ENCODE measurements at regions not wholly inside any gene's neighbourhood (a gene's known extent, or its start where the extent isn't known, plus 50 kb on each side); places are given as distances from the start of the nearest gene placed in this dataset.
A peak's percentile ranks its signal among the peaks of the same experiment; 100 is the strongest.

DNA sequence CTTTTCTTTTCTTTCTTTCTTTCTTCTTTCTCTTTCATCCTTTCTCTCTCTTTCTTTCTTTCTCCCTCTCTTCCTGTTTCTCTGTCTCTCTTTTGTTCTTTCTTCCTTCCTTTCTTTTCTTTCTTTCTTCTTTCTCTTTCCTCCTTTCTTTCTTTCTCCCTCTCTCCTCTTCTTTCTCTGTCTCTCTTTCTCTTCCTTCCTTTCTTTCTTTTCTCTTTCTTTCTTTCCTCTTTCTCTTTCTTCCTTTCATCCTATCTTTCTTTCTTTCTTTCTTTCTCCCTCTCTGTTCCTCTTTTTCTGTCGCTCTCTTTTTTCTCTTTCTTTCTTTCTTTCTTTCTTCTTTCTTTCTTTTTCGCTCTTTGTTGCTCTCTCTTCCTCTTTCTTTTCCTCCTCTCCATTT is 1149.2 kb upstream of the AUTS2 start:
- DNase-seq, result no peak

DNA sequence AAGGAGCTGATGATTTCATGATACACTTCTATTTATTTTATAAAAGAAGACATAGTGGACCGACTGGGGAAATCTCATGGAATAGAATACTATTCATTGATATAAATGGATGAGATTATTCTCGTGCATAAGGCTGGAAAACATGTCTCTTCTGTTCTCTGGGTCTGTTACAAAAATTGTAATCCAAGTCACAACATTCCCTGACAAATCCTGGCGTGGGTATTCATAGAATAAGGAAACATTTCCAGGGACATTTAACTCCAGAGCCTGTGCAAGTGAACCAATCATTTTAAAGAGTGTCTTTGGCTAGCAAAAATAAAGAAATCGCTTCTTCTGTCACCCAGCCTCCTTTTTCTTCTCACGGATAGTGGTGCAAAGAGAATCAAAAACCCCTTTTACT is 1148.5 kb upstream of the AUTS2 start:
- DNase-seq, result no peak

DNA sequence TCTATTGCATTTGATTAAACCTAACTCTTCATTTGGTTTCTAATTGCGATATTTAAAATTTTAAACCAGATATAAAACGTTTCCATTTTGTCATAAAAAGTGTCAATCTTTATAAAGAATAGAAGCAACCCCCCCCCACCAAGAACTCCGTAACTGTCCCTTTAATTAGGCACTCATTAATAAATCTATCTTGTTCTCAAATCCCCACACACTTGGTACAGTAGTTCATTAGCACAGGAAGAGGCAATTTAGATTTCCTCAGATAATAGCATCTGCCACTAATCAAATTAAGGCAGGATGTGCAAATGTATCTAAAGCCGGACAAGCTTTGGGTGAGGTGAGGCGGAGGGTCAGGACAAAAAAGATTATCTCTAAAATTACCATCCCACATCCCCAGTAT is 1143.3 kb upstream of the AUTS2 start:
- DNase-seq, result no peak

DNA sequence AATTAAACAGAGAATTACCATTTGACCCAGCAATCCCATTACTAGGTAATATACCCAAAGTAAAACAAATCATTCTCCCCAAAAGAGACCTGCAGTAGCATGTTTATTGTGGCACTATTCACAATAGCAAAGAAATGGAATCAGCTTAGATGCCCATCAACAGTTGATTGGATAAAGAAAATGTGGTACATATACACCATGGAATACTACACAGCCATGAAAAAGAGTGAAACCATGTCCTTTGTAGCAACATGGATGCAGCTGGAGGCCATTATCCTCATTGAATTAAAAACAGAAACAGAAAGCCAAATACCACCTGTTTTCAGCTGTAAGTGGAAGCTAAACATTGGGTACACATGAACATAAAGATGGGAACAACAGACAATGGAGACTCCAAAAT is 1141.8 kb upstream of the AUTS2 start:
- DNase-seq, result no peak

DNA sequence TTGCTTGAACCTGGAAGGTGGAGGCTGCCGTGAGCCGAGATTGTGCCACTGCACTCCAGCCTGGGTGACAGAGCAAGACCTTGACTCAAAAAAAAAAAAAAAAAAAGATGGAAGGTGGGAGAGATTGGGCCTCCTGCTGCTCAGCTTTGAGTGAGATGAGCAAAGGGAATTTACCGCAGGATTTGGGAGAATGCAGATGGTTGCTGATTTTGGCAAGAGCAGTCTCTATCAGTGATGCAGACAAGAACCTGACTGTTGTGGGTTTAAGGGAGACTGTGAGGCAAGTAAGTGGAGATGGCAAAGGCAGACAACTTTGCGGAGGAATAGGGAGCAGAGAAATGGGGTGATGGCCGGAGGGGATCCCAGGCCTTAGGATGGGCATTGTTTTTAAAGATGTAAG is 1140.8 kb upstream of the AUTS2 start:
- DNase-seq, result no peak

DNA sequence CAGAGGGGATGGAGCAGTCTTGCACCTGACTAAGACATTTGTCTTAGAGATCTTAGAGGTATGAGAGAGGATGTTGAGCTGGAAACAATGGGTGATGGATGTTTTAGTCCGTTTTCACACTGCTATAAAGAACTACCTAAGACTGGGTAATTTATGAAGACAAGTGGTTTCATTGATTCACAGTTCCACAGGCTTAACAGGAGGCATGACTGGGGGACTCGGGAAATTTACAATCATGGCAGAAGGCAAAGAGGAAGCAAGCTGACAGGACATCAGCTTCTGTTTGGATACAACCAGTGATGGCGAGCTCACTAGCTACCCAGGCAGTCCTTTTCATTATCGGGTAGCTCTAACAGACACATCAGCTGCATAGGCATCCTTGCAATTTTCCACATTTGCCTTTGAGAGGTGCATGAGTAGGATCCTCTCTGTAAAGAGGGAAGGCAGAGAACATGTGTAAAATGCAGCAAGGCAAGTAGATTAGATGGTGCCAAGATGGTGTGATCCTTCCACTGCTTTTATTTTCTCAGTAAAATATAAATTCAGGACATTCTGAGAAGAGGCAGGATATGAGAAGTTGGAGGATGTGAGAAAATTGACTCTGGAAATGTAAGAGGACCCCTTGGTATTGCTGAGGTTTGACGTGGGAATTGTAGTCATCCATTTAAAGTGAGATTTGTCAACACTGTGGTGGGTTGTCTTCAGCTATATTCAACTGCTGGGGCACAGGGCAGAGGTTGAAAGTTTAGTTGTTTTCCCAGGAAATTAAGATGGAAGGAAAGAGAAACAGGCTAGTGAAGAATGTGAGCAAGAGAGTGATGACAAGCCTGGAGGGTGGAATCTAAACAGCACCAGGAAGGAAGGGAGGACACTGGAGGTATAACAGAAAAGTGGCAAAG is 1140.0 kb upstream of the AUTS2 start:
- DNase-seq, result no peak

DNA sequence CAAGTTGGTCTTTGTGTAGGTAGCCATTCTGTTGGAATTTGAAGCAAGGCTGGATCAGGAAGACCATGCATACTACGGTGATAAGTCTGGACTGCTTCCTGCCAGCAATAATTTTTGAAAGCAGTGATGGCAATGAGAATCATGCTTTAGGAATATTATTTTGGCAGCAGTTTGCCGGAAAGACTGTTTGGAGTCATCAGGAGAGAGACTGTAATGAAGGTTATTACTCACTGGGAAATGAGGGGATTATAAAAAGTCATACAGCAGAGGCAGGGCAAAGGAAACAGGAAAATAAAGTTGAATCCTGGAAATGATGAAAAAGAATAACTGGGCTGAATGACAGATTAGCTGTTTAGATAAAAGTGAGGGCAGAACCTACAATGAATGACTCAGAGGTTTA is 1136.8 kb upstream of the AUTS2 start:
- no peak for DNase-seq

DNA sequence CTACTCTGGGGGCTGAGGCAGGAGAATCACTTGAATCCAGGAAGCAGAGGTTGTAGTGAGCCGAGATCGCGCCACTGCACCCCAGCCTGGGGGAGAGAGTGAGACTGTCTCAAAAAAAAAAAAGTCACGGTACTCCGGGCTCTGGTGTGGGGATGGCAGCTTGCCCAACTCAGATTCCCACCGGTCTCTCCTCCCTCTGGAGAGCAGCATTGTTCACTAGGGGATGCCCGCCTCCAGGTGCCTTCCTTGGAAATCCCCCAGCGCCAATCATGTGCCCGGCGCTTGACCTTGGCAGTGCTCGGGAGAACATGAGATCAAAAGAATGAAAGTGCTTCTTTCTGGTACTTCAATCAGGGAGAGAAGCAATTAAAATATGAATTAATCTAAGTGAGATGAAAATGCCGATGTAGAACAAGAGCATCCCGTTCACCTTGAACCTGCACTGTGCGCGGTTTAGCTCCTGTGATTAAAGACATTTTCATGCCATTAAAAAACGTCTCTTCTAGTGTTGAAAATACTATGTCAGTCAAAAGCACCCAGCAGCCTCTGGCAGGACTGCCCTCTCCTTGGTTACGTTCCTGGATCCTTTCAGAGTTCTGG is 1127.3 kb upstream of the AUTS2 start:
- peak; percentile 72 for DNase-seq

DNA sequence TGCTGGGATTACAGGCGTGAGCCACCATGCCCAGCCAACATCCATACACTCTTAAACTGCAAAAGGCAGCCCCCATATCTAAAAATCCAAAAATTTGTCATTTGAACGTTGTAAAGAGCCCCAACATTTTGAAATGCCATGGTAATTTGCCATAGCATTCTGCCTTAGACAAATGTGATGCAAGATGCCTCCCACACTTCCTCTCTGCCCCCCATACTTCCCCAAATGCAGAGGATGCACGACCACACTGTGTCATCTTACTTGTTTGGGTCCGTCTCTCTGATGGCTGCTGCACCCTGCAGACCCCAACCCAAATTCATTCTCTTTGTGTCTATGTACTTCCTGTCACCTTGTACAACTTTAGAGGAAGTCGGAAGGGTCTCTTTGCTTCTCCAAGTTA is 1125.6 kb upstream of the AUTS2 start:
- DNase-seq, result no peak

DNA sequence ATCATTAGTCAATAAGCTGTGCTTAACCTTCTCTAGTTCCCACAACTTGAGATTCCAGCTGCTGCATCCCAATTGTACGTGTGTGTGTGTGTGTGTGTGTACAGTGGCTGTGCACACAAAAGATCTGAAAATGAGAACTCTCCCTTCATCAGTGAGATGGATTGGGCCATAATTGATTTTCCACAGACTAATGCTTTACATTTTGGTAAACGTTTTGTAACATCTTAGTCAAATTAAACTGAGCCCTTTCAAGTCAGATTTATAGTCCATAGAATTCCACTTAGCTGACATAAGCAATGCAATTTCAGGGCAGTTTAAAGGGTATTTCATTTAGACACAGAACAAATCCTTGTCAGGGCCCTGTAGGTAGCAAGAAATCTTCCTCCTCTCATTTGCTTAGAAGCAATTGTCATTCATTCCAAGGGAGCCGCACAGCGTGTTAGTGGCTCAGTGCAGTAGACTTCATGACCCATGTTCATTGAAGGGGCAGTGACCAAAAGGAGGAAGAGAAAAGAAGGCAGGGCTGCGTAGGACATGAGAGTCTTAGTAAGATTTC is 1123.5 kb upstream of the AUTS2 start:
- DNase-seq, result no peak

DNA sequence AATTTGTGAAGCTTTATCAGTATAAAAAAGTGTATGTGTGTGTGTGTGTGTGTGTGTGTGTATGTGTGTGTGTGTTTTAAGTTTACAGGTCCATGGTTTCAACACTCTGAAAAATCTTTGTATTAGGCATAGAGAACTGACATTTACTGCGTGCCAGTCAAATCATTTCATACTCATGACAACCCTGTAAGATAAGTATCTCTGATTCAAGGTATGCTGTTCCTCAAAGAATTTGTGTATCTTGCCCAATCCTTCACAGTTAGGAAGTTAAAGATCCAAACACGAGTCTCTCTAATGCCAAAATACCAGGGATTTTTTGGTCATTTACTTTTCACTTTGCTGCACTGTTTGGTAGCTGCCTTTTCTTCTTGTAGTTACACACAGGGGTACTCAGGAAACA is 1121.3 kb upstream of the AUTS2 start:
- no peak for DNase-seq

DNA sequence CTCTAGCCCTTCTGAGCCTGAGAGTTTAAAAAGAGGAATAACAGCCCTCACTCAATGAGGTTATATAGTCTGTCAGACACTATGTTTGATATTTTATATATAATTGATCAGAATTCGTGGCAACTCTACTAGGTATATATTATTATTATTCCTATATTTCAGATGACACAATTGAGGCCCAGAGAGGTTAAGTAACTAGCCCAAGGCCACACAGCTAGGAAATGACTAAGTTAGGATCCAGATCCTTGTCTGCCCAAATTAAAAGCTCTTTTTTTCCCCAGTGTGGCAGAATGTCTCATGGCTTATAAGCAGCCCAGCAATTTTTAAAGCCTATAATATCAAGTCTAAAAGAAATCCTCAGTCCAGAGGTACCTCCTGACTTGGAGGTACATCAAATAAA is 1119.9 kb upstream of the AUTS2 start:
- no peak for DNase-seq

DNA sequence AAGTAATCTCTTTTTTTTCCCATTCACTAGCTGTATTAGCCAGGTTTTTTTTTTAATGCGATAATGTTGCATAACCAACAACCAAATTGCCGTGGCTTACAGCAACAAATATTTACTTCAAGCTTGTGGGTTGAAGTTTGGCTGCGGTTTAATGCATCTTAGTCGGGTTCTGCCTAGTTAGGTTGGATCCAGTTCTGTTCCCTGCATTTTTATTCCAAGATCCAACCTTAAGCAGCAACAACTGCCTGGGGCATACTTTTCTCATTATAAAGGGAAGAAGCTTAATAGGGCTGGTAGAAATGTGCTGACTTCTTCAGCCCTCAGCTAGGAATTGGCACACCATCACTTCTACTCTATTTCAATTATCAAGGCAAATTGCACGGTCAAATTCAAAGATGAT is 1115.5 kb upstream of the AUTS2 start:
- DNase-seq, result no peak

DNA sequence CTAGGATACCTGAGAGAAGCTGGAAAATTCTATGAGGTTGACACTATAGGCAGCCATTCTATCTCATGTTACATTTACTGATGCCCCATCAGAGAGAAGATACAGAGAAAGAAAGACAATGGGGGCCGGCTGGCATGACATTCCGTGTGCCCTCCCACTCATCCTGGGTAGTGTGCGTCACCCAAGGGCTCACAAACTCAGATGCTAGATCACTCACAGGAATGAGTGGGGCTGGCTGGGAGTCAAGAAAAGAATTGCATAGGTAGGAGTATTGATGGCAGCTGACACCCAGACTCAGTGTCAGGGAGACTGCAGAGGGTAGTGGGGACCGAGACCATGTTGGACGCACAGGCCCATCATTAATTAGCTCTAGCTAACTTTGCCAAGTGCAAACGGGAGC is 1113.5 kb upstream of the AUTS2 start:
- DNase-seq, result no peak

DNA sequence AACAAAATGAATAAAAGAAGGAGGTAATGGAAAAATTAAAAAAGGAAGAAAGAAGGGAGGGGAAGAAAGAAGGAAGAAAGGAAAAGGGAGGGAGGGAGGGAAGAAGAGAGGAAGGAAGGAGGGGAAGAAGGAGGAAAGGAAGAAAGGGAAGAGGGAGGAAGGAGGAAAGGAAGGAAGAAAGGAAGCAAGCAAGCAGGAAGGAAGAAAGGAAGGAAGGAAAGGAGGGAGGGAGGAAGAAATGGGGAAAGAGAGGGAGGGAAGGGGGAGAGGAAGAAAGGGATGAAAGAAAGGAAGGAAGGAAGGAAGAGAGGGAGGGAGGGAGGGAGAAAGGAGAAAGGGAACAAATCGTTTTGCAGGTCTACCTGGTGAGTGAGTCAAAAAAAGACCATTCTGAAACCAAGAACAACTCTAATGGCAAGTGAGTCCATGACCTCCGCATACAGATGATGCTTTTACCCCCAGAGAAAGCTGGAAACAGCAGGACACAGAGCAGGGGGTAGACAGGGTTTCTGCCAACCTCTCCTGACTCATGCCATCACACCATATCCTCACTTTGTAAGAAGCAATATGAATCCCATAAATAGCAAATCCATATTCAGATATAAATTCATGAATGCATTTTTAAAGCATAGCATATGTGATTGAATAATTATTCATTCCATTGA is 1112.9 kb upstream of the AUTS2 start:
- no peak for DNase-seq

DNA sequence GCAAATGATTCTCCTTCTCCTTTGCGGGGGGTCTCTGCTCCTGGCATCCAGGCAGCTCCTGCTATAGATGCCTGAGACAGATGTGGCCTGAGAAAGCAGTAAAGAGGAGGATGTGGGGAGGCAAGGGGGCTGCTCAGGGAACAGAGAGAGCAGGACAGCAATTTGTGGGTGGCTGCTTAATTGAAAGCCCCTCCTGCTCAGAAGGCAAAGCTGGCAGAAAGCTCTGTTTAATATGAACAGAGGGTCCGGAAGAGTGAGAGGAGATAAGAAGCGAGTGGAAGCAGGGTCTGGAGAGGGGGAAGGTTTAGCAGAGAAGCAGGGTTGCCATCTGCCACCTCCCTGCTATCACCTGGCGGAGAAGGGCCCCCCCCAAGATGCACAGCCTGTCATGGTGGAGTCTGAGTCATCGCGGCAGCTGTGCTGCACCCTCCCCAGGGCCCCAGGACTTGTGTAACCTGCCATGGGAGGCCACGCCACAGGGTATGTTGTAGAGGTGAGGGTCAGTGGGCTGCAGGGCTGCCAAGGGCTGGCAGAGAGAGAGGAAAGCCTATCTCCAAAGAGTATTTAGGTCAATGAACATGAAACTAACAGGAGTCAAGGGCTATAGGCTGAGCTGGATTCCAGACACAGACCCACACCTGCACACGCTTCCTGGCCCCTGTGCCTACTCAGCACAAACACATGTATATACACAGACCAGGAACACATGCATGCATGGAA is 1109.8 kb upstream of the AUTS2 start:
- DNase-seq, result peak; percentile 69

DNA sequence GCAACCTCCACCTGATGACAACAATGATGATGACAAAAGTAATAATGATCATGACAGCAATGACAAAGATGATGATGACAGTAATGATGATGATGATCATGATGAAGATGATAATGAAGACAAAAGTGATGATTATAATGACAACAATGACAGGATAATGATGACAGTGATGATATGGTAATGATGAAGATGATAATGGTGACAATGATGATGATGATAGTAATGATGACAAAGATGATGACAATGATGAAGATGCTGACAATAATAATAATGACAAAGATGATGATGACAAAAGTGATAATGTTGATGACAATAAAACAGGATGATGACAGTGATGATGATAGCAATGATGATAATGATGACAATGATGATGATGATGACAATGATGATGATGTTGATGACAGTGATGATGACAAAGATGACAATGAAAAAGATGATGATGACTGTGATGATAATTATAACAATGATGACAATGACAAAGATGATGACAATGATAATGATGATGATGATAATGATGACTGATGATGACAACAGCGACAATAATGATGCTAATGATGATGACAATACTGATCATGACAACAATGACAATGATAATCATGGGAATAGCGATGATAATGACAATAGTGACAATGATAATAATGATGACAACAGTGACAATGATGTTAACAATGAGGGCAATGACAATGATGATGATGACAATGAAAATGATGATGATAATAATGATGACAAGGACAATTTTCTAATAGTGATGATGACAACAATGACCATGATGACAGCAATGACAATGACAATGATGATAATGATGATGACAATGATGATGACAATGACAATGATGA is 1106.5 kb upstream of the AUTS2 start:
- DNase-seq, result no peak

DNA sequence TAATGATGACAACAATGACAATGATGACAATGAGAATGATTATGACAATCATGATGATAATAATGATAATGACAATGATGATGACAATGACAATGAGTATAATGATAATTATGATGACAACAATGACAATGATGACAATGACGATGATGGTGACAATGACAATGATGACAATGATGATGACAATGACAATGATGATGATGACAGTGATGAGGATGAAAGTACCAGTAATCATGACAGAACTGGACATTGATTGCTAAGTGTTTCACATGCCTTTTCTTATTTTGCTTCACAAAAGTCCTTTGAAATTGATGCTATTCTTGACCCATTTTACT is 1106.0 kb upstream of the AUTS2 start:
- no peak for DNase-seq

DNA sequence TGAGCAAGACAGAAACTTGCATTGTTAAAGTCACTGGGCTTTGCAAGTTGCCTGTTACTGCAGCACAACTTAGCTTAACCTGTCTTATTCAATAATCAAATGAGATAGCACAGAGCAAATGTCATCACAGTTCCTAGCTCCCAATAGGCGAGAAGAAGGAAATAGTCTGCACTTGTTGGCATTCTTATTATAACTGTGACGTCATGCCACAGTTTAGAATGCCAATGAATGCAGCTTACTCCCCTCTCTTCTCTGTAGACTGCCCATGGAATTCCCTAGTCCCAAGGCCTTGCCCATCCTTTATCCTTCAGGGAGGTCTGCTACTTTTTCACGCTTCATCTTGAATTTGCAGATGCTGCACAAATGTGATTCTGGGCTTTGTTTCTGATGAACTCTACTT is 1094.9 kb upstream of the AUTS2 start:
- DNase-seq, result no peak

DNA sequence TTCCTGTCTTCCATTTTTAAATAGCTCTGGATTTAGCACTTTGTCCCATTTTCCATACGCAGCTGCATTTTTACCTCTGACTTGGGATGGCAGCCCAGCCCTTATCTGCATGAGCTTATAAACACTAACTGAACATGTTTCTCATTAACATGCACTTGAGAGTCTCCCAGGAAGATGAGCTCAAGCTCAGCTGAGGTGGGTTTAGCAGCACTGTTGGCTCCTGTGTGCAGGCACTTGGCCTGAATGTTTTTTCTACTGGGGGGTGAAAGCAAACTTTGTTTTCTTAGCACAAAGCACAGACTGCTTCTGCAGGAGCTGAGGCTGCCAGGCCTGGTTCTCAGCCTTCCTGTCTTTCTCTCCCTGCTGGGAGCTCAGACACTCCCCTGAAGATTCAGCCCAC is 1093.6 kb upstream of the AUTS2 start:
- DNase-seq, result no peak

DNA sequence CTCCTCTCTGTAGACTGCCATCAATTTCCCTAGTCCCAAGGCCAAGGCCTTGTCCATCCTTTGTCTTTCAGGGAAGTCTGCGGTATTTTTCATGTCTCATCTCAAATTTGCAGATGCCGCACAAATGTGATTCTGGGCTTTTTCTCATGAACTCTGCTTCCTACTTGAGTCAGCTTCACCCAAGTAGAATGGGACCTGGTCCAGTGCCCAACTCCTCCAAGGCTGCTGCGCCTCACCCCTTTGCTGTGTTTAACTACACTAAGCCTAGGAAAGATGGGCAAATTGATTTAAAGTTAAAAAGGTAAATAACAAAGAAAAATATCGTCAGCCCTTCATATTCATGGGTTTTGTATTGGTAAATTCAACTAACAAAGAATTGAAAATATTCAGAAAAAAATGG is 1092.6 kb upstream of the AUTS2 start:
- no peak for DNase-seq

DNA sequence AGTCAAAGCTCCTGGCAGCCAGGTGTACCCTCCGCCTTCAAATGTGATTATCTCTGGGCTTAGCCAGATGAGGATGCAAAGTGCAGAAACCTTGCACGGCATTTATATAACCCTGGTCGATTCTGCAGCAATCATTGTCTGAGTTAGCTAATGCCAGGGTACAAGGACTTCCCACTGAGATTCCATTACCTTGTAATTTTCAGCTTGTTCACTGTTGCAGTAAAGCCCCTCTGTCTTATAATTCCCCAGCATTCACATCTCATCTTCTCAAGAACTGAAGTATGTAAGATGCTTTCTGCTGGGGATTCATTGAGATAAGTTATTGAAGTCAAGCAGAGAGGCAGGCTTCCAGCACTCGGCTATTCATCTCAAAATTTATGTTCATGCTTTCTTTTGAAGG is 1090.6 kb upstream of the AUTS2 start:
- DNase-seq, result no peak

DNA sequence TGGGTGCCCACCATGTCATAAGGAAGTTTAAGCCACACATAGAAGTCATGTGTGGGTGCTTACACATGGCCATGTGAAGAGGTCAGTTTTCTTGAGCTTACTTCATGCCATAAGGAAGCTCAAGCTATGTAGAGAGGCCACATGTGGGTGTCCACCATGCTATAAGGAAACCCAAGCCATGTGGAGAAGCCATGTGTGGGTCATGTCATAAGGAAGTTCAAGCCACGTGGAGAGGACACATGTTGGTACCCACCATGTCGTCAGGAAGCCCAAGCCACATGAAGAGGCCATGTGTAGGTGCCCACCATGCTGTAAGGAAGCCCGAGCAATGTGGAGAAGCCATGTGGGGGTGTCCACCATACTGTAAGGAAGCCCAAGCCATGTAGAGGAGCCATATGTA is 1089.2 kb upstream of the AUTS2 start:
- no peak for DNase-seq

Data from NCI-H69 (cell line).